HG03460 (cell line): ENCODE measurements at regions not wholly inside any gene's neighbourhood (a gene's known extent, or its start where the extent isn't known, plus 50 kb on each side); places are given as distances from the start of the nearest gene placed in this dataset.

Experiments
- ATAC-seq: cut with Tn5 transposase; IDR thresholded peaks from one replicate; pipeline ENCODE4 v1.9.1; 2021; ENCODE audit not compliant: unreplicated experiment

DNA sequence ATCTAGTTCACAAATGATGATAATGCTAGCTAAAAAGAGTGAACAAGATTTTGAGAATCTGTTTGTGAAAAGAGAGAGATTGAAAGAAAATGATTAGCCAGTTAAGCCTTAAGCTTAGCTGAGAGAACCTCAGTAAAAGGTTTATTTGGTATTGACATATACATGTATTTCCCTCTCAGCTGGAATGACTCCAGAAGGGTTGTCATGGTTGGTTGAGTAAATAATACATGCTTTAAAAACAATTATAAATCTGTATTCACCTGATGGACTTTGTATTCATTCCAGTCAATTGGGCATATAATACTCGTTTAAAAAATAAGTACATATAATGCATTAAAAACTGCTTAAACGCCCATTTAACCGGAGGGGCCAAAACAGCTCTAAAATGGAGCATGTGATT is 181.4 kb downstream of the GRB14 start:
- no peak for ATAC-seq

DNA sequence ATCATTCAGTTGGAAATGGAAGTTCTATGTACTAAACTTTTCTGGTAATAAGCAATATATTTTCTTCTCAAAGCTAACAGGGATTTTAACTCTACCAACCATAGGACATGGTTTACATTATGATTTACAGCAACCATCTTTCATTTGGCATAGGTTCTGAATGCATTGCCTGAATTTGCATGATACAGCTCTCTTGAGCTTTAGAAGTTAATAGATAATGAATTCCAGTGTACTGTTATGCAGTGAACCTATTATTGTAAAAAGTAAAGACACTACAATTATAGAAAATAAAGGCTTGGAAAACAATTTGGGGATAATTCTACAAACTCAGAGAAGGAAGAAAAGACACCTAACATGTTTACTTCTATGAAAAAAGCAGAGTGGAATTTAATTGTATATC is 182.0 kb downstream of the GRB14 start:
- ATAC-seq, result no peak

DNA sequence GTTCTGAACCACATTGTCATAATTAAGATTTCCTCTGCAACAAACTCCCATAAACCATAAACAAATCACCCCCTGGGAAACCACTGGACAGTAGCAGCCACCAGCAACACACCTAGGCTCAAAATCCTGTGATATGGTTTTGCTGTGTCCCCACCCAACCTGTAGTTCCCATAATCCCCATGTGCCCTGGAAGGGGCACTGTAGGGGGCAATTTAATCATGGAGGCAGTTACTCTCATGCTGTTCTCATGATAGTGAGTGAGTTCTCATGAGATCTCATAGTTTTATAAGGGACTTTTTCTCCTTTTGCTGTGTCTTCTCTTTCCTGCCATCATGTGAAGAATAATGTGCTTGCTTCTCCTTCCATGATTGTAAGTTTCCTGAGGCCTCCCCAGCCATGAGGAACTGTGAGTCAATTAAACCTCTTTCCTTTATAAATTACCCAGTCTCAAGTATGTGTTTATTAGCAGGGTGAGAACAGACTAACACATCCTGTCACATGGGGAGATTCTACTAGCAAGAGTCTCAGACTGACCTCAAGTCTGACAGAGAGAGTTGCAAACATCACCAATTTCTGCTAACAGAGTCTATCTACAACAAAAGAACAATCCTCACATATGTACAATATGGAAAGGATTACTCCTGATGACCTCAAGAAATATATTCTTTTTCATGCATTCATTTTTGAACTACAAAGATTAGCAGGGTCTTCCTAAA is 182.6 kb downstream of the GRB14 start:
- ATAC-seq, result no peak

DNA sequence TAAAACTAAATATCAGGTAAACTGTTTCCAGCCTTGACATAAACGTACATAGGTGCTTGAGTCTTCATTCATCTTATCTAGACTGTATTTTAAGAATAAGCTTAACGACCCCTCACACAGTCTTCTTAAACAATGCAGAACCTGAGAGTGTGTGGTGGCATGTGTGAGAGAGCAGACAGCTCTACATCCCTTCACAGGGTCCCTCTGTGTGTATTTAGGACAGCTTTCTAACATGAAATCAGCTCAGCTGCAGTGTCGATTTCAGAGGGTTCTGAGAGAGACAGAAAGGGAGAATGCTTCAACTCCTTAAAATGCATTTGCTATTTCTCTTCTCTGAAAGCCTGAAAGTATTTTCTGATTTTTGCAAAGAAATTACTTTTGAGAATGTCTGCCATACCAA is 185.2 kb downstream of the GRB14 start:
- ATAC-seq, result no peak

DNA sequence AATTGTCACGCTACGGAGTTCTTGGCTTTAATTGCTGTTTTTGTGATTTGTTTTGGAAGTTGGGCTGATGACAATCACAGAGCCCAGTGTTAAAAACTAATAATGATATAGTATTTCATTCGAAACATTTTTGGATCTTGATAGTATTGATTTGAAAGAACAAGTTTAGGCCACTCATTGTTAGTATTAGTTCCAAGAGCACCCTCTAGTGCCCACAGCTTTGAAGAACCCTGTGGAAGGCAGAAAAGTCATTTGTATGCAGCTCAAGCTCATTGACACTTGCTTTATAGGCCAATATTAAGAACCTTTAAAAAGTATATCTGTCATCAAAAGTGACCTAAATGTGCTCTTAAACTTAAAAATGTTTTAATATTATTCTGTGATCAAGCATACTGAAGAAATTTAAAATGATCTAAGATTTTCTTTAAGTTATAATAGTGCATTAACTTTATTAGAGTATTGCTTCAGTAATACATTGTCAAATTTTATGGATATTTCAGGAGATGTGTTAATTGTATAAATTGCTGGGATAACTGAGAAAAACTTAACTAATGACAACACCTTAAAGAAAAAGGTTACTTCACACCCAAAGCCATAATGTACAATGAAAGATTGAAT is 191.0 kb downstream of the GRB14 start:
- ATAC-seq, result no peak

DNA sequence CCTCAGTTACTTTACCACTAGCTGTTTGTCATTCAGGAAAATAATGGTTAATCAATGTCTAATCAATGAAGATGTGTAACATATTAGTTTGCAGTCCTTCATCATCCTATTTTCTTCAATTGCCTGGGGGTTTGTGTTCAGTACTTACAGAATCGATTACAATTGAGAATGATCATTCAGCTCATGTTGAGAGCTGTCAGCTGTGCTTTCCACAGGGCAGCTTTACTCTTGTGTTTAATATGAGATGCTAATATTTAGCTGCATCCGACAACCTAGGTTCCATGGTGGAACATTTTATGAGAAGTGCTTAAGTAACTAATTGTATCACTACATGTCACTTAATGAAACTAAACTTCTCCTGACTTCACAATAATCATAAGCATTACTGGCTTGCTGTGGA is 191.9 kb downstream of the GRB14 start:
- ATAC-seq, result no peak

DNA sequence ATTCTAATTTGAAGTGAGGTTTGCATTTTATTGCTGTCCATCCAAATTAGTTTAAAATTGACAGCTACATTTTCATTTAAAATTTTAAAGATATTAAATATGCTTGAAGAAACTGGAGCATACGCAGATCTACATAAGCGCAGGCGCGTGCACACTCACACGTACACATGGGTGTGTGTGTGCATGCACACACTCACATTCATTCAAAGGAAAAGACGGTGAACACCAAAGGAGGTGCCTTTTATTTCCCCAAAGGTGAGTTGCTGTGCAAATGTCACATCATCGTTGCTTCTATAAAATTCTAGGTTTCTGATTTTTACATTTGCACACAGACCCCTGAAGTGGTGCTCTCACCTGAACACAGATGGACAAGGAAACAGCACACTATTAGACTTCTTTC is 194.2 kb downstream of the GRB14 start:
- ATAC-seq, result no peak

DNA sequence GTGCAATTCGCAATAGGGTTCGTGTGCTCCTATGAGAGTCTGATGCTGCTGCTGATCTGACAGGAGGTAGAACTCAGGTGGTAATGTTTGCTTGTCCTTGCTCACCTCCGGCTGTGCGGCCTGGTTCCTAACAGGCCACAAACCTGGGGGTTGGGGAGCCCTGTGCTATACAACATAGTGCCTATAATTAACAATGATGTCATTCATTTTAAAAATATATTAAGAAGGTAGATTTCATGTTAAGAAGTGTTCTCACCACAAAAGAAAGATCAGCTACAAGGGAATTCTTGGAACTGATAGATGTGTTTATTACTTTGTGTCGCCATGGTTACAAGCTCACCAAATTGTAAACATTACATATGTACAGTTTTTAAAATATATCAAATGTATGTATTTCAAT is 200.5 kb downstream of the GRB14 start:
- ATAC-seq, result no peak

DNA sequence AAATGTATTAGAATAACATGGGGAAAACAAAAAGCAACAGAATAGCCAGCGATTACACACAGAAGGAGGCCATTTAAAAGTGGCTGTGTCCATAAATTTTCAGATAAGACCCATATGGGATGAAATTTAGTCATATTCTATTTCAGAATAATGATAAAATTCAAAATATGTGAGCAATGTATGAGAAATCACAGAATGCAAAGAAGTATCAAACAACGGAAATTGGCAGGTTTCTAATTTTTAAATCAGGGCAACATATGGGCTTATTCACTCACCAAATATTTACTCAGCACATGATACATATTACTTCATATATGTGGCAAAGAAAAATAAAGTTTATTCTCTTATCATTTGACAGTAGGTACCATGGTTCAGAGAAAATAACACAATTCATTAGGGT is 208.5 kb downstream of the GRB14 start:
- no peak for ATAC-seq

DNA sequence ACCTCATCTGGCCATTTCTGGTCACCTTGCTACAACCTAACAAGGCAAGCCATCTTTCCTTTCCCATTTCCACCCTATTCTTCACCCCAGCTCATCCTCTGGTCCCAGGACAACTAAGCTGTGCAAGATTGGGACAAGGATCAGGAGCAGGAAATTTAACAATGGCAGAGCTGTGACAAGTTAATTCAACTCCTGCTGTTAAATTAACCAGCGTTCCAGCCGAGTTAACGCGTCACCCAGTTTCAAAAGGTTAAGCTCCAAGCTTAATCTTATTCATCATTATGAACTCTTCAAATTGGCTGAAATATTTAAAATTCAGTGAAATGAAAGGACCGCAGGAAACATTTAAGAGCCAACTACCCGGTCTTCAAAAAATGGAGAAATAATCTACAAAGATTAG is 231.9 kb downstream of the GRB14 start:
- ATAC-seq, result no peak

DNA sequence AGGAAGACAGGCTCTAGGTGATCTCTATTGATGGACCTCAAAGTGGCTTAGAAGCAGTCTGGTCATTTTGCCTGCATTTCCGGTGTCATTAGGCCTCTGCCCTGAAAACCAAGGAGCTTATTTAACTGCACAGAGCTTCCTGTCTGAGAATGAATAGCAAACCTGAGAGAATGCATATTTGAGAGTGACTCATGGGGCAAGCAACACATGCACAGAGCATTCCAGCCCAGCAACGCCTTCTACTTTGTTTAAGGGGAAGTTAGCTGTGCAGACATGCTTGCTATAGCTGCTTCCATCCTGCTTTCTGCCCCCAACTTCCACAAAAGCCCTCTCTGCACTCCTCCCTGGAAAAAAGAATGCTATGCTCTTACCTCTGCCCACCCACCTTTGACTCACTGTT is 232.8 kb downstream of the GRB14 start:
- peak; percentile 80 for ATAC-seq

DNA sequence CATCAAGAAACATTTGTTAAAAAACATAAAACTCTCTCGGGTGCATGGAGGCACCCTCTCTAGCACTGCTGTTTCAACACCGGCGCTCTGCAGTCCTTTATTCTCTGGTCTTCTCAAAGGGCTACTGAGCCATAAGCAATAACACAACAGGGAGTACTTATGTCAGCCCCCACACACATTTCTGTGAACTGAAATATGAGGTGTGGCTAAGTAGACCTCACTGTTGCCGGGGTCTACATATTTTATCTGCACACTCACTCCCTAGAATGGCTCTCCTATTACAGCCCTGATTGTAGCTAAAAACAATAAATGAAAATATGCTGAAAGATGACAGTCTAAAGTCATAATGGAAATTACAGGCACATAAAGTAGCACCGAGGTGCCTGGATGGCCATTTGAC is 235.1 kb downstream of the GRB14 start:
- no peak for ATAC-seq

DNA sequence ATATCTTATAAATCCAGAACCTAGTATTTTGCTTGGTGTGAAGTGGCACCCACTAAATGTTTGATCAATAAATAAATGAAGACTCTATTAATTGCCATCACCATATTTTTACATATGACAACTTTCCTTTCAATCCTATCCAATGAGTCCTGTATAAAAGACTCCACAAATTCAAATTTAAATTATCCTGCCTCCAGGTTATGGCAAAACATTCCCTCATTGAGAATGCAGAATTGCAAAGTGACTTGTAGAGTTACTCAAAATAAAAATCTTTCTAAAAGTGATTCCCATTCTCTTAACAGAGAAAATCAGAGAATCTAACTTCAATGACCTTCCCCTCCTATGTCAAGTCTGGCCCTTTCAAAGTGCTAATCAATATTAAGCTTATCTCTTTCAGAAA is 236.8 kb downstream of the GRB14 start:
- no peak for ATAC-seq

DNA sequence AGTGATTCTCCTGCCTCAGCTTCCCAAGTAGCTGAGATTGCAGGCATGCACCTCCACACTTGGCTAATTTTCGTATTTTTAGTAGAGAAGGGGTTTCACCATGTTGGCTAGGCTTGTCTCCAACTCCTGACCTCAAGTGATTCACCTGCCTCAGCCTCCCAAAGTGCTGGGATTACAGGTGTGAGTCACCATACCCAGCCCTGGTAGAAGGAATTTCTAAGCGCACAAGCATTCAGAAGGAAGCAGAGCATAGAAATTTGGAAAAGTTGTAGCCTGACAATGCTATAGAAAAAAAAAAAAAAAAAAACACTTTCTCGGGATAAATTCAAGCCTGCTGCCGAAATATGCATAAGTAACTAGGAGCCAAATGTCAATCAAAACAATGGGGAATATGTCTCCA is 249.4 kb downstream of the GRB14 start:
- ATAC-seq, result no peak

DNA sequence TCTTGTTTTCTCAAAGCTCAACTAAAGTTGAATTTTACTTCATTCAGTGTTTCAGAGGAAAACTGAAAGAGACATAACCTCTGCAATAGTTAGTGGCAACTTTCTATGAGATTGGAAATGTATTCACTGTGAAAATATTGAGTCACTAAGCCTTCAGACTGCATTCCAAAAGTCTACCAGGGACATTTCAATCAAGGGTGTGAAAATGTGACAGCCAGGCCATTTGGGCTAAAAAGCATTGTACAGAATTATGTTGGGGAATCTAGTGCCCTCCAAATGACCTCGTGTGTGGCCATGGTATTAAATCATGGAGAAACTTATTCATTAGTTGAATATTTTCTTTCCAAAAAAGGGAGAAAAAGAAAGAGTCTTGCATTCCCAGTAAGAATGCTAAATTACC is 251.9 kb downstream of the GRB14 start:
- no peak for ATAC-seq

DNA sequence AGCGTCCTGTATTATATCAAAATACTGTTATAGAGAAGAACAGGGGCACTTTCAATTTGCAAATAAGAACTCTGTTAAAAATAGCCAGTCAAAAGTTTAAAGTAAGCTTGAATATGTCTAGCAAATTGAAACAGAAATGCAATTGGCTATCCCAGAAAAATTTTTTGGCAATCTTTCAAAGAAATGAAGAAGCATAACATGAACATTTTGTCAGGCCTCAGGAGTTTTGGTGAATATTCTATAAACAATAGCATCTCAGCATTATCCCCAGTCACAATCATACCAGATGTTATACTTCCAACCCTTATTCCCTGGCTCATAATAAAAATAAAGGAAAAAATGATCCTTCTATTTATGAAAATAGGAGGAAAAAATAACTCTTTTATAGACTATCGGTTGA is 252.4 kb downstream of the GRB14 start:
- no peak for ATAC-seq

DNA sequence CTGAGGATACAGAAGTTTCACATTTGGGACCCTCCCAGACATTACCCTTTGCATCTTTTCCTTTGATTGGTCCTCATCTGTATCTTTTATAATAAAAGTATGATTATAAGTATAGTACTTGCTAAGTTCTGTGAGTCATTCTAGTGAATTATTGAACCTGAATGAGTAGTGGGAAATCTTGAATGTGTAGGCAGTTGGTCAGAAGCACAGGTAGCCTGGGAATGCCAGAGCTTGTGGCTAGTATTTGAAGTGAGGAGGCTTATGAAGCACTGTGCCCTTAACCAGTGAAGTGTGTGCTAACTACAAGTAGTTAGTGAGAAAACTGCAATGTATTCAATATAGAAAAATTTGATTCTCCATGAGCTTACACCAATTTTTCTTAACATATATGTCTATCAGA is 257.6 kb downstream of the GRB14 start:
- no peak for ATAC-seq

DNA sequence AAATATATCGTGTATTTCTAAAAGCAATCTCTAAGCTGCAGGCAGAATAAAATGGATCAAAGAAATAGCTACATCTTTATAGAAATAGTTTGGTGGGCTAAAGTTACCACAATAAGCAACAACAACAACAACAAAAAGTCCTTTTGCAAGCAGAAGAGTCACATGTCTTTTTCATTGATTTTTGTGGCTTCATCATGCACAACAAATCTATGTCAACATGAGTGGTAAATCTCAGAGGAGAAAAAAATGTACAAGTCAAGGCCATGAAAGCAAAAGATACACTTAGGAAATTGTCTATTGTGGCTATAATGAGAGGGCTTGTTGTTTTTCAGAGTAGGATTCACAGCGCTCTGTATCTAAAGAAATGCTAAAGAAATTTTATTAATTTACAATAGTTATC is 269.7 kb downstream of the GRB14 start:
- ATAC-seq, result no peak

DNA sequence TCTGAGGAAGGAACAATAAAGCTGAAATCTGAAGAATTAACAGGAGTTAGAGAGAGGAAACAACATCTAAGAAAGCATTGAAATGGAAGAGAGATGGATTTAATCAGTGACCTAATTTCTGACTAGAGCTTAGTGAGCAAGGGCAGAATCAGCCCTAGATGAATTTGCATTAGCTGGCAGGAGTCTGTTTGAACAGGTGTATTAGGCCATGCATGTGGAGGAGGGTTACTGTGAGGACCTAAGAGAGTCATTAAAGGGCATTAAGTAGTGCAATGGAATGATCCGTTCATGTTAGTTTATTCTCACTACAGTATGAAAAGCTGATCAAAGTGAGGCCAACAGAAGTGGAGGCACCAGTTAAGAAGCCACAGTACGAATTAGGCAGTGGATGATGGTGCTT is 285.3 kb downstream of the GRB14 start:
- ATAC-seq, result no peak

DNA sequence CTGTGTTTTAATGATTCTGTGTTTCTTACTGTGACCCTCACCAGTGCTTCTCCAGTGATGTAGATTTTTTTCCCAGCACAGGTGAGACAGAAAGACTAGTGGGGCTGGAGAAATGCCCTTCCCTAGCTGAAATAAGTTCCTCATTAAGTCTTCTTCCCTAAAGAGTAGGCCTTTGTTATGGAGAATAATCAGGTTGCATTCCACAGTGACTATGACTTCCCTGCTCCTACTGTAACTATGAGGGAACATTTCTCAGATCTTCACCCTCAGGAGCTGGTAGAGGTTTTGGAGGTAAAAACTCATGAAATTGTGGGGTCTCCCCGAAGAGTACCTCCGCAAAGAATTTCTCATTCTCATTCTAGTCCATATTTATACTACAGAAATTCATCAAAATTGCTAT is 286.2 kb downstream of the GRB14 start:
- no peak for ATAC-seq

DNA sequence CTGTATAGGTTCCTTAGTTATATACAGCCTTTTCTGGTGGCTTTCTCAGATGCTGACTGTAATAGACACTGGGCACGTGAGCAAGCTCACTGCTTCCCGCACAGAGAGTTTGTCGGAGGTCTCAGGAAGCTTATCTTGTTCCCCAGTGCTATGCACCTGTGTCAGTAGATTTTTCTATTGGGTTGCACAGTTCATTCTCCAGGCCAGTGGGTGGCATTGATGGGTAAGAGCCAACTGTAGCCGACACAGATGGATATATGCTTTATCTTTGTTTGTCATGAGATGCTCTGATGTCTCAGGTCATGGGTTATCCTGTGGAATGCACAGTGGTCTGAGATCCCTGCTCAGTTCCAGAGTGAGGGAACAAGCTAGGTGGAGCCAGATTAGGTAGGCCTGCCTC is 293.0 kb downstream of the GRB14 start:
- ATAC-seq, result no peak

DNA sequence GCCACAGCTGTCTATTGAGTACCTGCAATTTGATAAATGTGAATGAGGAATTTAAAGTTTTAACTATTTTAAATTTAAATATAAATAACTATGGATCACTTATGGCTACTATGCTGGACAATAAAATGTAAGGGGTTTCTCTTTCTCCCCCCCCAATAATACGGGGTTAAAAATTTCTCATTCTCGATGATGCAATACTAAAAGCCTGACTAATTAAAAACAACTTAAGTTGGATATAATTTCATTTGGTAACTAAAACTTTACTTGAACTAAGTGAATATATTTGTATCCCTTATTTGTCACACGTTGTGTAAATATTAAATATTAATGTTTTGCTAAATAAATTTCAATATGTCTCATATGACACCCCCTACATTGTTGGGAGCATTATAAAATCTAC is 297.3 kb downstream of the GRB14 start:
- no peak for ATAC-seq

DNA sequence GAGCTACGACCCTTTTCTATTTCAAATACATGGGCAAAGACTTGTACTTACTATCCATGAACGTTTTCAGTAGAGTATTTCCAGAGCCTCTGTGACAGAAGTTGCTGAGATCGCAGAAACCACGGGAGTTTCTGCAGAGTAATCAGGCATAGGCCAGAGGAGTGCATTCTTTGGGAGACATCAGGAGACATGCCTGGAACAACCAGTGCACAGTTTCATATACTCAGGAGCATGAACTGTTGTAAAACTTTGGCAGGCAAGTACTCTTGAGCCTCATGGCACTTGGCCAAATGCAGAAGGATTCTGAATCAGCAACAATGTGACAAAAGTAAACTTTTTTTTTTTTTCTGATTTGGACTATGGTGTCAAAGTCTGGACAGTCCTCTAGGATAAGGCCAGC is 307.1 kb downstream of the GRB14 start:
- ATAC-seq, result no peak
